ENCODE measurements at regions not wholly inside any gene's neighbourhood (a gene's known extent, or its start where the extent isn't known, plus 50 kb on each side); places are given as distances from the start of the nearest gene placed in this dataset.
"Not testable (repeated sequence)": the region's sequence is repeated elsewhere in the genome, so short reads cannot be mapped to it uniquely, and the experiment has no call there.

- DNase-seq (ENCODE audit: low read depth in 3 of 3) = no peak
Measured at GRCh38 chr10:113495553-113495952, 57.3 kb upstream of the HABP2 start.

GRCh38 chr10:113496111-113497109 is 56.4 kb upstream of the HABP2 start:
- no peak for DNase-seq (ENCODE audit: low read depth in 3 of 3)

GRCh38 chr10:113497198-113497597 is 55.7 kb upstream of the HABP2 start:
- no peak for DNase-seq (ENCODE audit: low read depth in 3 of 3)

GRCh38 chr10:113498997-113499396 is 53.9 kb upstream of the HABP2 start:
- no peak for DNase-seq (ENCODE audit: low read depth in 3 of 3)

GRCh38 chr10:113499806-113500205 is 53.0 kb upstream of the HABP2 start:
- DNase-seq (ENCODE audit: low read depth in 3 of 3) = no peak

- not testable (repeated sequence) for DNase-seq (ENCODE audit: low read depth in 3 of 3)
Measured at GRCh38 chr10:113501031-113501430, 51.8 kb upstream of the HABP2 start.

Measured in stimulated activated CD4-positive, alpha-beta T cell treated with anti-CD3 and anti-CD28 coated beads, TNF-alpha, amount 100 ng/mL, for 48 hours (primary cell).